HEK293 (cell line): ENCODE measurements at regions not wholly inside any gene's neighbourhood (a gene's known extent, or its start where the extent isn't known, plus 50 kb on each side); places are given as distances from the start of the nearest gene placed in this dataset.

Experiments
- CTCF ChIA-PET: fragments of 350-600 bp; formaldehyde crosslinking; extraction: SDS; loops from one replicate; lab custom pipeline; 2021; ENCODE audit warnings: antibody characterized with exemption; lab: Yijun Ruan, JAX
- POLR2A ChIA-PET: fragments of 300-600 bp; formaldehyde crosslinking; extraction: SDS; loops from one replicate; lab custom pipeline; 2020; ENCODE audit warnings: antibody characterized with exemption, inconsistent platforms; lab: Yijun Ruan, JAX
- H3K27ac ChIP-seq: fragments of 200-500 bp; sonication (Bioruptor generic); 2 replicates; pipeline ENCODE4 v1.5.1; 2014; ENCODE audit warnings: low read depth, low read length, control low read depth, inconsistent platforms; ENCODE audit errors: extremely low read depth
- H3K36me3 ChIP-seq, 2 experiments: fragments of 200-500 bp in 1 of 2; sonication (Bioruptor generic) in 1 of 2; 1 replicate in 1 of 2; 2 replicates in 1 of 2; pipeline ENCODE4 v1.5.1; 2014 to 2017; ENCODE audit warnings: inconsistent platforms in 2 of 2, low read length in 2 of 2; ENCODE audit not compliant: control insufficient read depth in 2 of 2, insufficient read depth in 1 of 2
- H3K4me1 ChIP-seq: fragments of 200-500 bp; sonication (Bioruptor generic); 2 replicates; pipeline ENCODE4 v1.5.1; 2014; ENCODE audit warnings: mild to moderate bottlenecking, low read length, inconsistent platforms; ENCODE audit not compliant: control insufficient read depth, insufficient read depth
- H3K4me3 ChIP-seq: 2 replicates; pipeline ENCODE4 v1.5.1; 2011; ENCODE audit warnings: low read depth, mild to moderate bottlenecking, control low read depth, low read length, moderate library complexity
- H3K9me3 ChIP-seq: fragments of 200-500 bp; sonication (Bioruptor generic); 2 replicates; pipeline ENCODE4 v1.5.1; 2014; ENCODE audit warnings: low read depth, low read length, inconsistent platforms; ENCODE audit not compliant: control insufficient read depth, insufficient read depth
- BCL11A ChIP-seq: fragments of 450-650 bp; formaldehyde crosslinking; IDR thresholded peaks from 2 replicates; pipeline ENCODE4 v1.5.1; 2016; ENCODE audit warnings: low read depth, missing biosample characterization, missing genetic modification characterization
- HOXA7 ChIP-seq: sonication (generic); formaldehyde crosslinking; IDR thresholded peaks from 2 replicates; pipeline ENCODE4 v1.8.1; 2022; ENCODE audit warnings: missing genetic modification reagents, borderline replicate concordance
- HOXD13 ChIP-seq: sonication (generic); formaldehyde crosslinking; IDR thresholded peaks from 2 replicates; pipeline ENCODE4 v1.8.0; 2022; ENCODE audit warnings: missing genetic modification reagents, borderline replicate concordance
- KLF1 ChIP-seq: fragments of 450-650 bp; formaldehyde crosslinking; IDR thresholded peaks from 2 replicates; pipeline ENCODE4 v1.5.1; 2016; ENCODE audit warnings: missing biosample characterization, missing genetic modification characterization
- KLF16 ChIP-seq: fragments of 450-650 bp; formaldehyde crosslinking; IDR thresholded peaks from 2 replicates; pipeline ENCODE4 v1.5.1; 2017; ENCODE audit warnings: missing biosample characterization, missing genetic modification characterization
- KLF9 ChIP-seq: fragments of 450-650 bp; formaldehyde crosslinking; IDR thresholded peaks from 2 replicates; pipeline ENCODE4 v1.5.1; 2016; ENCODE audit warnings: missing biosample characterization, missing genetic modification characterization, low read depth
- SCRT1 ChIP-seq: fragments of 450-650 bp; formaldehyde crosslinking; IDR thresholded peaks from 2 replicates; pipeline ENCODE4 v1.5.1; 2016; ENCODE audit warnings: missing biosample characterization, missing genetic modification characterization, borderline replicate concordance
- ZFP69B ChIP-seq: fragments of 450-650 bp; formaldehyde crosslinking; IDR thresholded peaks from 2 replicates; pipeline ENCODE4 v1.5.1; 2016; ENCODE audit warnings: missing biosample characterization, missing genetic modification characterization
- ZNF157 ChIP-seq: fragments of 450-650 bp; formaldehyde crosslinking; IDR thresholded peaks from 2 replicates; pipeline ENCODE4 v1.5.1; 2016; ENCODE audit warnings: missing biosample characterization, missing genetic modification characterization
- ZNF510 ChIP-seq: fragments of 450-650 bp; formaldehyde crosslinking; IDR thresholded peaks from 2 replicates; pipeline ENCODE4 v1.5.1; 2018; ENCODE audit warnings: mild to moderate bottlenecking, missing genetic modification characterization, missing biosample characterization; ENCODE audit not compliant: insufficient replicate concordance
- ZNF521 ChIP-seq: fragments of 450-650 bp; formaldehyde crosslinking; IDR thresholded peaks from 2 replicates; pipeline ENCODE4 v1.5.1; 2017; ENCODE audit warnings: missing biosample characterization, mild to moderate bottlenecking, missing genetic modification characterization
- ZNF549 ChIP-seq: fragments of 450-650 bp; IDR thresholded peaks from 2 replicates; pipeline ENCODE4 v1.5.1; 2018; ENCODE audit warnings: missing biosample characterization, missing genetic modification characterization, mild to moderate bottlenecking, inconsistent platforms, moderate library complexity
- ZNF555 ChIP-seq: fragments of 450-650 bp; formaldehyde crosslinking; conservative IDR thresholded peaks from 2 replicates; pipeline ENCODE4 v1.5.1; 2017; ENCODE audit warnings: missing biosample characterization, mild to moderate bottlenecking, missing genetic modification characterization, inconsistent platforms
- ZNF585B ChIP-seq: fragments of 450-650 bp; formaldehyde crosslinking; IDR thresholded peaks from 2 replicates; pipeline ENCODE4 v1.5.1; 2016; ENCODE audit warnings: missing biosample characterization, missing genetic modification characterization
- ZNF624 ChIP-seq: fragments of 450-650 bp; formaldehyde crosslinking; IDR thresholded peaks from 2 replicates; pipeline ENCODE4 v1.5.1; 2017; ENCODE audit warnings: missing biosample characterization, missing genetic modification characterization
- ZNF677 ChIP-seq: fragments of 450-650 bp; IDR thresholded peaks from 2 replicates; pipeline ENCODE4 v1.5.0; 2018; ENCODE audit warnings: missing biosample characterization, mild to moderate bottlenecking, missing genetic modification characterization, moderate library complexity
- ZNF707 ChIP-seq: fragments of 450-650 bp; formaldehyde crosslinking; IDR thresholded peaks from 2 replicates; pipeline ENCODE4 v1.5.1; 2016; ENCODE audit warnings: missing biosample characterization, missing genetic modification characterization
- TF ChIP-seq, protein P1 (sequence below): fragments of 450-650 bp; formaldehyde crosslinking; IDR thresholded peaks from 2 replicates; pipeline ENCODE4 v1.5.1; 2016; ENCODE audit warnings: missing biosample characterization, missing genetic modification characterization, borderline replicate concordance
- TF ChIP-seq, protein P2 (sequence below): fragments of 450-650 bp; formaldehyde crosslinking; IDR thresholded peaks from 2 replicates; pipeline ENCODE4 v1.5.1; 2016; ENCODE audit warnings: missing biosample characterization, missing genetic modification characterization
- TF ChIP-seq, protein P3 (sequence below): fragments of 450-650 bp; formaldehyde crosslinking; IDR thresholded peaks from 2 replicates; pipeline ENCODE4 v1.5.1; 2017; ENCODE audit warnings: missing biosample characterization, missing genetic modification characterization
- TF ChIP-seq, protein P4 (sequence below): fragments of 450-650 bp; formaldehyde crosslinking; IDR thresholded peaks from 2 replicates; pipeline ENCODE4 v1.5.1; 2017; ENCODE audit warnings: missing biosample characterization, missing genetic modification characterization
- TF ChIP-seq, protein P5 (sequence below): fragments of 450-650 bp; formaldehyde crosslinking; IDR thresholded peaks from 2 replicates; pipeline ENCODE4 v1.5.1; 2016; ENCODE audit warnings: missing biosample characterization, missing genetic modification characterization

DNA sequence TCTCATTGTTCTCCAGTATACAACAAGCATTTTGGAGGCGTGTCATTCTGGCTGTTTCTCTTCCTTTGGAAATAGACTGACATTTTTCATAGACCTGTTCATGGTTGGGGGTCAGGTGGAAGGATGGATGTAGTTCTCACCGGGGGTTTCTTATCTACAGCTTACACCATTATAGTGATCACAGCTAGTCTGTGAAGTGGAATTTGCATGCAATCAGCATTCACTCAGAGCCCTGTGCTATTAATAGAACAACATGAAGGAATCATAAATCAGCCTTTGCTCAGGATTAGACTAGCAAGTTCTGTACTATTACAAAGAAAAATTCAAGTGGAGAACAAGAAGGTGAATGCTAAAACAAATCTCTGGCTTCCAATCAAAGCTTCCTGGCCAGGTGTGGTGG lies 132.6 kb upstream of the PUDP start:
- Histone ChIP-seq H3K27ac (no peak overlapping the region), H3K36me3 (no peaks in the 10 kb centered on the region), H3K9me3 (no peaks in the 10 kb centered on the region), H3K4me3 (no peak overlapping the region), H3K4me1 (no peaks in the 10 kb centered on the region)
- ChIA-PET CTCF (no interaction called here), POLR2A (no interaction called here)
- TF ChIP-seq ZNF510 (tag by site-specific recombination) (no peak), KLF9 (no peak), KLF1 (tag by site-specific recombination) (no peak), ZNF555 (no peak), ZNF707 (no peak), HOXA7 (no peak), SCRT1 (no peak), ZNF521 (tag by site-specific recombination) (no peak), BCL11A (tag by site-specific recombination) (no peak), ZNF157 (no peak), HOXD13 (CRISPR knock-in tag) (no peak), ZNF677 (tag by site-specific recombination) (no peak)
- TF ChIP-seq, protein P1, sequence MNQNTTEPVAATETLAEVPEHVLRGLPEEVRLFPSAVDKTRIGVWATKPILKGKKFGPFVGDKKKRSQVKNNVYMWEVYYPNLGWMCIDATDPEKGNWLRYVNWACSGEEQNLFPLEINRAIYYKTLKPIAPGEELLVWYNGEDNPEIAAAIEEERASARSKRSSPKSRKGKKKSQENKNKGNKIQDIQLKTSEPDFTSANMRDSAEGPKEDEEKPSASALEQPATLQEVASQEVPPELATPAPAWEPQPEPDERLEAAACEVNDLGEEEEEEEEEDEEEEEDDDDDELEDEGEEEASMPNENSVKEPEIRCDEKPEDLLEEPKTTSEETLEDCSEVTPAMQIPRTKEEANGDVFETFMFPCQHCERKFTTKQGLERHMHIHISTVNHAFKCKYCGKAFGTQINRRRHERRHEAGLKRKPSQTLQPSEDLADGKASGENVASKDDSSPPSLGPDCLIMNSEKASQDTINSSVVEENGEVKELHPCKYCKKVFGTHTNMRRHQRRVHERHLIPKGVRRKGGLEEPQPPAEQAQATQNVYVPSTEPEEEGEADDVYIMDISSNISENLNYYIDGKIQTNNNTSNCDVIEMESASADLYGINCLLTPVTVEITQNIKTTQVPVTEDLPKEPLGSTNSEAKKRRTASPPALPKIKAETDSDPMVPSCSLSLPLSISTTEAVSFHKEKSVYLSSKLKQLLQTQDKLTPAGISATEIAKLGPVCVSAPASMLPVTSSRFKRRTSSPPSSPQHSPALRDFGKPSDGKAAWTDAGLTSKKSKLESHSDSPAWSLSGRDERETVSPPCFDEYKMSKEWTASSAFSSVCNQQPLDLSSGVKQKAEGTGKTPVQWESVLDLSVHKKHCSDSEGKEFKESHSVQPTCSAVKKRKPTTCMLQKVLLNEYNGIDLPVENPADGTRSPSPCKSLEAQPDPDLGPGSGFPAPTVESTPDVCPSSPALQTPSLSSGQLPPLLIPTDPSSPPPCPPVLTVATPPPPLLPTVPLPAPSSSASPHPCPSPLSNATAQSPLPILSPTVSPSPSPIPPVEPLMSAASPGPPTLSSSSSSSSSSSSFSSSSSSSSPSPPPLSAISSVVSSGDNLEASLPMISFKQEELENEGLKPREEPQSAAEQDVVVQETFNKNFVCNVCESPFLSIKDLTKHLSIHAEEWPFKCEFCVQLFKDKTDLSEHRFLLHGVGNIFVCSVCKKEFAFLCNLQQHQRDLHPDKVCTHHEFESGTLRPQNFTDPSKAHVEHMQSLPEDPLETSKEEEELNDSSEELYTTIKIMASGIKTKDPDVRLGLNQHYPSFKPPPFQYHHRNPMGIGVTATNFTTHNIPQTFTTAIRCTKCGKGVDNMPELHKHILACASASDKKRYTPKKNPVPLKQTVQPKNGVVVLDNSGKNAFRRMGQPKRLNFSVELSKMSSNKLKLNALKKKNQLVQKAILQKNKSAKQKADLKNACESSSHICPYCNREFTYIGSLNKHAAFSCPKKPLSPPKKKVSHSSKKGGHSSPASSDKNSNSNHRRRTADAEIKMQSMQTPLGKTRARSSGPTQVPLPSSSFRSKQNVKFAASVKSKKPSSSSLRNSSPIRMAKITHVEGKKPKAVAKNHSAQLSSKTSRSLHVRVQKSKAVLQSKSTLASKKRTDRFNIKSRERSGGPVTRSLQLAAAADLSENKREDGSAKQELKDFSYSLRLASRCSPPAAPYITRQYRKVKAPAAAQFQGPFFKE: no peak
- TF ChIP-seq, protein P2, sequence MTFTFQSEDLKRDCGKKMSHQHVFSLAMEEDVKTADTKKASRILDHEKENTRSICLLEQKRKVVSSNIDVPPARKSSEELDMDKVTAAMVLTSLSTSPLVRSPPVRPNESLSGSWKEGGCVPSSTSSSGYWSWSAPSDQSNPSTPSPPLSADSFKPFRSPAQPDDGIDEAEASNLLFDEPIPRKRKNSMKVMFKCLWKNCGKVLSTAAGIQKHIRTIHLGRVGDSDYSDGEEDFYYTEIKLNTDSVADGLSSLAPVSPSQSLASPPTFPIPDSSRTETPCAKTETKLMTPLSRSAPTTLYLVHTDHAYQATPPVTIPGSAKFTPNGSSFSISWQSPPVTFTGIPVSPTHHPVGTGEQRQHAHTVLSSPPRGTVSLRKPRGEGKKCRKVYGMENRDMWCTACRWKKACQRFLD (tag by site-specific recombination): no peak
- TF ChIP-seq, protein P3, sequence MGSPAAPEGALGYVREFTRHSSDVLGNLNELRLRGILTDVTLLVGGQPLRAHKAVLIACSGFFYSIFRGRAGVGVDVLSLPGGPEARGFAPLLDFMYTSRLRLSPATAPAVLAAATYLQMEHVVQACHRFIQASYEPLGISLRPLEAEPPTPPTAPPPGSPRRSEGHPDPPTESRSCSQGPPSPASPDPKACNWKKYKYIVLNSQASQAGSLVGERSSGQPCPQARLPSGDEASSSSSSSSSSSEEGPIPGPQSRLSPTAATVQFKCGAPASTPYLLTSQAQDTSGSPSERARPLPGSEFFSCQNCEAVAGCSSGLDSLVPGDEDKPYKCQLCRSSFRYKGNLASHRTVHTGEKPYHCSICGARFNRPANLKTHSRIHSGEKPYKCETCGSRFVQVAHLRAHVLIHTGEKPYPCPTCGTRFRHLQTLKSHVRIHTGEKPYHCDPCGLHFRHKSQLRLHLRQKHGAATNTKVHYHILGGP: no peak
- TF ChIP-seq, protein P4, sequence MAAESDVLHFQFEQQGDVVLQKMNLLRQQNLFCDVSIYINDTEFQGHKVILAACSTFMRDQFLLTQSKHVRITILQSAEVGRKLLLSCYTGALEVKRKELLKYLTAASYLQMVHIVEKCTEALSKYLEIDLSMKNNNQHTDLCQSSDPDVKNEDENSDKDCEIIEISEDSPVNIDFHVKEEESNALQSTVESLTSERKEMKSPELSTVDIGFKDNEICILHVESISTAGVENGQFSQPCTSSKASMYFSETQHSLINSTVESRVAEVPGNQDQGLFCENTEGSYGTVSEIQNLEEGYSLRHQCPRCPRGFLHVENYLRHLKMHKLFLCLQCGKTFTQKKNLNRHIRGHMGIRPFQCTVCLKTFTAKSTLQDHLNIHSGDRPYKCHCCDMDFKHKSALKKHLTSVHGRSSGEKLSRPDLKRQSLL (tag by site-specific recombination): no peak

DNA sequence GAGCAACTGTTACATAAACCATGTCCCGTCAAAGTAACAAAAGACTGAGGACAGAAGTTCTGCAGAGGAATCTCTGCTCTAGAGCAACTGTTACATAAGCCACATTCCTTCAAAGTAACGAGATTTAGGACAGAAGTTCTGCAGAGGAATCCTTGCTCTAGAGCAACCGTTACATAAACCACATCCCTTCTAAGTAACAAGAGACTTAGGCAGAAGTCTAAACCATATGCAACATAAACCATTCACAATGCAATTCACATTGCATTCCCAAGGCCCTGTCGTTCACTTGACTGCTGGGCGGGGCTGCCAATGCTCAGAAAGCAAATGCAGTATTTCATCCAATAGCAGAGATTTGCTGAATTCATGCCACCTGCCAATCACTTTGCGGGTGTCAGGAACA lies 124.4 kb upstream of the PUDP start:
- Histone ChIP-seq H3K4me1 (no peaks in the 10 kb centered on the region), H3K9me3 (no peaks in the 10 kb centered on the region), H3K4me3 (no peak overlapping the region), H3K36me3 (no peaks in the 10 kb centered on the region)
- CTCF ChIA-PET: no interaction called here
- POLR2A ChIA-PET: no interaction called here
- TF ChIP-seq, protein P5, sequence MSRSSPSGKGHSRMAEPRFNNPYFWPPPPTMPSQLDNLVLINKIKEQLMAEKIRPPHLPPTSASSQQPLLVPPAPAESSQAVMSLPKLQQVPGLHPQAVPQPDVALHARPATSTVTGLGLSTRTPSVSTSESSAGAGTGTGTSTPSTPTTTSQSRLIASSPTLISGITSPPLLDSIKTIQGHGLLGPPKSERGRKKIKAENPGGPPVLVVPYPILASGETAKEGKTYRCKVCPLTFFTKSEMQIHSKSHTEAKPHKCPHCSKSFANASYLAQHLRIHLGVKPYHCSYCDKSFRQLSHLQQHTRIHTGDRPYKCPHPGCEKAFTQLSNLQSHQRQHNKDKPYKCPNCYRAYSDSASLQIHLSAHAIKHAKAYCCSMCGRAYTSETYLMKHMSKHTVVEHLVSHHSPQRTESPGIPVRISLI (tag by site-specific recombination): no peak
- TF ChIP-seq KLF16 (tag by site-specific recombination) (no peak), ZNF624 (no peak), ZNF585B (no peak), ZFP69B (tag by site-specific recombination) (no peak), ZNF549 (tag by site-specific recombination) (no peak)
- TF ChIP-seq, all 188 proteins: peak for 0
- H3K27ac ChIP-seq: no peak overlapping the region
